Suppressor macrophage treated with lipopolysaccharide for 4 hours (primary cell): ENCODE measurements at regions not wholly inside any gene's neighbourhood (a gene's known extent, or its start where the extent isn't known, plus 50 kb on each side); places are given as distances from the start of the nearest gene placed in this dataset.
A peak's percentile ranks its signal among the peaks of the same experiment; 100 is the strongest.

Experiments
- DNase-seq: peaks from one replicate; pipeline ENCODE4 v3.0.0-alpha.2; 2020

GRCh38 chr12:62078020-62078419 lies 182.2 kb upstream of the USP15 start:
- no peak for DNase-seq

- DNase-seq = no peak
These were observed 177.8 kb upstream of the USP15 start for GRCh38 chr12:62082448-62082847.

GRCh38 chr12:62098132-62098531 lies 162.1 kb upstream of the USP15 start:
- DNase-seq = no peak

GRCh38 chr12:62103748-62104147 lies 156.5 kb upstream of the USP15 start:
- no peak for DNase-seq

DNA sequence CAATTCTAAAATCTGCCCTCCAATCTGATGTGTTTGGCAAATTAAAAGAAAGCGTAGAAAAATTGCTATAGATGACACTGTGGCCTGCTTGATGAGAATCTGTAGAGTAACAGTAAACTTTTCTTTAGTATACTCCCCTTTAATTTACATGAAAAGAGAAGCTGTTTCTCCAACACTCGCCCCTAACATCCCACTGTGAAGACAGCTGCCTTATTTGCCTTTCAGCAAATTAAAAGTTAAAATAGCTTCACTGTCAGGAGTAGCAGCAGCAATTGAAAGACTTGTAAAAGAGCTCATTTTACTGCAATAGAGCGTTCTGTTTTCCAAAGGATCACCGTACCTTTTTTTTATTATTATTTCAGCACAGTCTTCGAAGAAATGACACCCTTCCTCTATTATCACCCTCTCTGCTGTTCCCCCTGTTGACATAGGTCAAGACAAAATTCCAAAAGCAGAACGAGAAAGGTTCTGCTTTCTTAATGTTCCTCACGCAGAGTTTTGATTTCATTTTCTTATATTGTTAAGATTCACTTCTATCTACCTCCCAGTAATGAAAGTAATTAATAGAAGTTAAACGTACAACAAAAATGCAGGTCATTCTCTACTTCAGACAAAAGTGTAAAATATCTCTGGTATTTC lies 153.5 kb upstream of the USP15 start:
- peak; percentile 64 for DNase-seq

DNA sequence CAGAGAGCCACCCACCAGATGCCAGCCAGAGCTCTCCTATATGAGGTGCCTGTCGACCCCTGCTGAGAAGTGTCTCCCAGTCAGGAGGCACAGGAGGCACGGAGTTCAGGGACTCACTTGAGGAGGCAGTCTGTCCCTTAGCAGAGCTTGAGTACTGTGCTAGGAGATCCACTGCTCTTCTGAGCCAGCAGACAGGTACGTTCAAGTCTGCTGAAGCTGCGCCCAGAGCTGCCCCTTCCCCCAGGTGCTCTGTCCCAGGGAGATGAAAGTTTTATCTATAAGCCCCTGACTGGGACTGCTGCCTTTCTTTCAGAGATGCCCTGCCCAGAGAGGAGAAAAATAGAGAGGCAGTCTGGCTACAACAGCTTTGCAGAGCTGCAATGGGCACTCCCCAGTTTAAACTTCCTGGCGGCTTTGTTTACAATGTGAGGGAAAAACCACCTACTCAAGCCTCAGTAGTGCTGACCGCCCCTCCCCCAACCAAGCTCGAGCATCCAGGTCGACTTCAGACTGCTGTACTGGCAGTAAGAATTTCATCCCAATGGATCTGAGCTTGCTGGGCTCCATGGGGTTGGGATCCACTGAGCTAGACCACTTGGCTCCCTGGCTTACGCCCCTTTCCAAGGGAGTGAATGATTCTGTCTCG lies 146.7 kb upstream of the USP15 start:
- no peak for DNase-seq

DNA sequence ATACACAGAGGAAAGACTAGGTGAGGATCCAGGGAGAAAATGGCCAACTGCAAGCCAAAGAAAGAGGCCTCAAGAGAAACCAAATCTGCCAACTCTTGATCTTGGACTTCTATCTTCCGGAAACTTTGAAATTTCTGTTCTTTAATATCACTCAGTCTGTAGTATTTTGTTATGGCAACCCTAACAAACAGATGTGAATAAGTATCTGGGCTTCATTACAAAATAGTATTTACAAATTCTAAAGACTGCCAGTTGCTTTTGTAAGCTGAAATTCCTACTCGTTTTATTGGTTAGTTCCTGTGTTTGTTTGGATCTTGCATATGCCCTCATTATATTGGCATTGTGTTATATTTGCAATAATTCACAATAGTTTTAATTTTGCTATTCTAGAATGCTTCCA lies 143.2 kb upstream of the USP15 start:
- no peak for DNase-seq

- DNase-seq = peak; percentile 57
These were observed 136.4 kb upstream of the USP15 start for GRCh38 chr12:62123721-62124203.

GRCh38 chr12:62127516-62127915 lies 132.7 kb upstream of the USP15 start:
- no peak for DNase-seq

GRCh38 chr12:62128175-62128975 lies 131.8 kb upstream of the USP15 start:
- DNase-seq = no peak

- DNase-seq = no peak
These were observed 130.9 kb upstream of the USP15 start for GRCh38 chr12:62129291-62129690.

DNA sequence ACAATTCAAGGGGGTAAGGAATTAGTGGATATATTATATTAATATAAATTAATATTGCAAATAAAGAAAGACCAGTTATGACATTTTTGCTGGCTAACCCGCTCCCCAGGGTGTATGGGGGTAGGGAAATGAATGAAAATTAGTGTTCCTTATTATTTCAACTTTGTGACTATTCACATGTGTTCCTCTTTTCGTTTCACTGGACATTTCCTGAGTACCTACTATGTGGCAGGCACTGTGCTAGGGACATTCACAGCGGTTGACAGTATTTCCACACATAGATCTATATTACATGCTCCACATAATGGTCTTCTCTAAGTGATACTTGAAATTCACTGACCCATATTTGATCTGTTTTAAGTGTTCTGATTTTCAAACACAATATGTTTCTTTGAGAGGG lies 129.8 kb upstream of the USP15 start:
- DNase-seq = no peak

DNA sequence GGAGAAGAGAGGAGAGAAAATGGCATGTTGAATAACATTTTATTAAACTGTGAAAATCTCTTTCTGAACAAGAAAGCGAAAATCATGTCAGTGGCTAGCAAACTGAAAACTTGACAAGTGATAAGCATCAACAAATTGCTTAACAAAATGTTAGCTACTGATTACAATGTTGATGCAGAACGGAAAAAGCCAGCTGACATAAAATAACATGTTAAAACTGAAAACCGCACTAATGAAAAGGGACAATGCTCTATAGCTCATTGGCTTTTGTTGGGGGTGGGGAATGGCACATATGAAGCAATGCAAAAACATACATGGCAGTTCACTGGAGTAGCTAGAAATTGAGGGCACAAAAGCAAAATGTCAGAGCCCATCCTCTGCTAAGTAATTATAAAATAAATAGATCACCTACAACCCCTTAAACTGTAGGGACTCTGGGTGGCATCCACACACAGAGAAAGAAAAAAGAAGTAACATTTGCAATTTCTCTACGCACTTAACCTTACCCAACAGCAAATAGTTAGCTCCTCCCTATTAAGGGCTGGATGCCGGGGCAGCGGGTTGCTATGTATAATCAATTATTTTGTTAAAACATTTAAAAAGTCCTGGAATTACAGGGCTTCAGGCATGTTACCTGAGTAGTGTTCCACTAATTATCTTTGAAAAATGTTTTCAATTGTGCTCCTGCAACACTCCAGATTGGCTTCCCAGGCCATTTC lies 129.2 kb upstream of the USP15 start:
- no peak for DNase-seq

DNA sequence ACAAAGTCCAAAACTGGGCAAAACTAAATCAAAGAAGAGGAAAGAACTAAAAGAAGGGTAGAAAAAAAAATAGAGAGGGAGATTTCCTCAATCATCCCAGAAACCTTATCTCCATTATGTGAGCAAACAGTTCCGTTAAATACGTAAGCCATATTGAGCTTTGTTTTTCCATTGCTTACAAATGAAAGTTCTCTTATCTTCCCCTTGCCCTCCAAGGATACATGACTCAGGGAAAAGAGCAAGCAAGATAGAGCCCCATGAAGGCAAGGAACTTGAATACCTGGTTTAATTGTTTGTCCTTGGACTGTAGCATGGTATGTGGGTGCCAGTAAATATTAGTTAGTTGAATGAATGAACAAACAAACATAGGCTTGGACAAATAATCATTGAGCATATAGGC lies 126.8 kb upstream of the USP15 start:
- no peak for DNase-seq

GRCh38 chr12:62135553-62136200 lies 124.5 kb upstream of the USP15 start:
- no peak for DNase-seq

GRCh38 chr12:62136496-62136895 lies 123.7 kb upstream of the USP15 start:
- DNase-seq = no peak

DNA sequence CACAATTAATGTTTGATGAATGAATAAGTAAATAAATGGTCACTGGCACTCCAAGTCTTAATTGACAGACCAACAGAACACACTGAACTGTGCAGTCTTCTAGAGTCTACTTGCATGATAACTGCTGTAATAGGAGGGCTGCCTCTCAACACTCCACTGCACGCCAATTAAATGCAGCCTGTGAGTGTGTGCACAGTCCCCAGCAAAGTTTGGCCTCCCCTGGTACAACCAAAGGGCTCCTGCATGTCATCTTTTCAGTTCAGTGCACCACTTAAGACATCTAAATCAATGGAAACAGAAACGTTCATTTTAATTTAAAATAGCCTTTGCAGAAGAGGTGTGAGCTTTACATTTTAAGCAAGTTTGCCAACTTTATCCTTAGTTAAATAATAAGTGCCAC lies 121.7 kb upstream of the USP15 start:
- DNase-seq = no peak

DNA sequence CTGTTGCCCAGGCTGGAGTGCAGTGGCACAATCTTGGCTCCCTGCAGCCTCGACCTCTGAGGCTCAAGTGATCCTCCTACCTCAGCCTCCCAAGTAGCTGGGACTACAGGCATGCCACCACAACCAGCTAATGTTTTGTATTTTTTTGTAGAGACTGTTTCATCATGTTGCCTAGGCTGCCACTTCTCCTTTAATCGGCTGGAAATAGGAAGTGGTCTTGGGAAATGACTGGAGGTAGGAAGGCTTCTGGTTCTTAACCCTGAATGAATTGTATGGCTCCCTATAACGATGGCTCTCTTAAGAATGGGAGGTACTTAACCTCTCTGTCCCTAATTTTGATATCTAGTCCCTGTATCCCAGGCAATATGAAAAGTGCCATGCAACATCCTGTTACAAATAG lies 113.9 kb upstream of the USP15 start:
- peak; percentile 48 for DNase-seq

GRCh38 chr12:62158013-62158412 lies 102.2 kb upstream of the USP15 start:
- DNase-seq = no peak

DNA sequence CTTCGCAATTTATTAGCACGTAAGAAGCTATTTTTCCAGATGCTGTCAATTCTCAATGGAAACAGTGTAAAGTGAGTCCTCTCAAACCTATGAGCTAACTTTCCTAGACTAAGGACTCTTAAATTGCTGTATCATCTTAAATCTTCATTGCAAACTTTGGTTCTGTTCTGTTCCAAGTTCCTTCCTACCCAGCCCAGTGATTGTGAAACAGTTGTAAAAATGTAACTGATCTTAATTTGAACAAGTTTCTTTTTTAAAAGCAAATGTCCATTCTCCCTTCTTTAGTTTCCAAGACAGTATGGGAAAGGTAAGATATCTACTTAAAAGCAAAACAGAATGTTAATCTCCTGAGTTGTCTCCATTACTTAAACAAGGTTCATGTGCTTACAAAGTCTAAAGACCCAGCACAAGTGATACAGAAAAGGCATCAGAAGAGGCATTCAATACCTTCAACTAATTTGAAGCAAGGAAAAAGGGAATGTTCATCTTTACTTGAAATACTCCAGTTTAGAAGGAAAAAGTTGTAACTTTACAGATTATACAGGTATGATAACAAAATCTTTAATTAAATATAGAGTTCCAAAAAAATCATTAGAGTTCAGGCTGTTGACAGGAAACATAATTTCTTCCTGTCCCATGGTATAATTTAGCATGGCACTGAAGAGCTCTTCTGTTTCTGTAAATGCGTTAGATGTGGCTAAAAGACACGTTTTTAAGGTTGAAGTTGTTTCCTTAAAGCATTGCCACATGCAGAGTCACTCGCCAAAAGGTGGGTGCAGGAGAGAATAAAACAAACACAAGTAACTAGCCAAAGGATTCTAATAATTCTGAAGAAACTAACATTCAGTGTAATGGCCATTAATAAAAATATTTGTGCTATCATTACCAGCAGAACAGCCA lies 101.5 kb upstream of the USP15 start:
- peak; percentile 3 for DNase-seq

GRCh38 chr12:62162214-62162613 lies 98.0 kb upstream of the USP15 start:
- no peak for DNase-seq

DNA sequence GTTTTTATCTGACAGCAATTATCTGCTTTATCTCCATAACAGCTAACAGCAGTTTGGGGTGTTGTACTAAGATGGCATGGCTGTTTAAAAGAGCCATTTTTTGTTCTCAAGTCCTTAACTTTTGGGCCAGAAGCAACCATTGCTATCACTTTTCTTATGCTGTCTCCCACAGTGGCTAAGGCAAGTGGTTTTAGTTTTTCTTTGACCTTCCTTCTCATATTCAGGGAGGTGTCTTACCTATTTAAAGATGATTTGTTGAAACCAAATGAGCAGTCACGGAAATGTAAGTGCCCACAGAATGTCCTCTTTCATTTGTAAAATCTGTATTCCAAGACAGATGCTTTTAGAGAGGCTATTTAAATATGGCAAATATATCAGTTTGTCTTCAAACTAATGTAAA lies 96.8 kb upstream of the USP15 start:
- no peak for DNase-seq
